ENCODE measurements at regions not wholly inside any gene's neighbourhood (a gene's known extent, or its start where the extent isn't known, plus 50 kb on each side); places are given as distances from the start of the nearest gene placed in this dataset.

GRCh38 chr1:192104852-192105251 is 53.4 kb upstream of the RGS18 start:
- Histone ChIP-seq H3K27ac (no peak overlapping the region), H3K36me3 (no peaks in the 10 kb centered on the region), H3K4me1 (no peaks in the 10 kb centered on the region), H3K9me3 (no peaks in the 10 kb centered on the region), H3K27me3 (no peaks in the 10 kb centered on the region), H3K4me3 (no peak overlapping the region)
- 33% methylated on average over 1 of the region's 1 CpG for WGBS (ENCODE audit: insufficient coverage, low coverage, low lambda C conversion rate, missing lambda C conversion rate)
- DNase-seq (no peak), ATAC-seq (no peak)
- no peak for TF ChIP-seq POLR2A (IDR thresholded peaks at IDR 0.05)
- TF ChIP-seq CTCF (IDR thresholded peaks at IDR 0.05), result no peak
- intact Hi-C loops (cut with DNase I), result no loop called here

- 55% methylated on average over 2 of the region's 2 CpGs for WGBS (ENCODE audit: insufficient coverage, low coverage, low lambda C conversion rate, missing lambda C conversion rate)
- no peak for ATAC-seq
- Histone ChIP-seq H3K4me3 (no peak overlapping the region), H3K36me3 (no peaks in the 10 kb centered on the region), H3K9me3 (no peaks in the 10 kb centered on the region), H3K27me3 (no peaks in the 10 kb centered on the region), H3K4me1 (no peaks in the 10 kb centered on the region), H3K27ac (no peak overlapping the region)
- TF ChIP-seq CTCF (IDR thresholded peaks at IDR 0.05), result no peak
- TF ChIP-seq POLR2A (IDR thresholded peaks at IDR 0.05), result no peak
- intact Hi-C loops (cut with DNase I), result no loop called here
- no peak for DNase-seq
Observed at GRCh38 chr1:192108161-192108560, 50.1 kb upstream of the RGS18 start.

Small RNAs in the stretch of these regions (small RNA-seq; reads per million reads assigned to genes)
- gene AL139135.1 (0 reads per million in 2 experiments), gene AL713866.2 (0 reads per million in 2 experiments)
